ENCODE measurements at regions not wholly inside any gene's neighbourhood (a gene's known extent, or its start where the extent isn't known, plus 50 kb on each side); places are given as distances from the start of the nearest gene placed in this dataset.

DNA sequence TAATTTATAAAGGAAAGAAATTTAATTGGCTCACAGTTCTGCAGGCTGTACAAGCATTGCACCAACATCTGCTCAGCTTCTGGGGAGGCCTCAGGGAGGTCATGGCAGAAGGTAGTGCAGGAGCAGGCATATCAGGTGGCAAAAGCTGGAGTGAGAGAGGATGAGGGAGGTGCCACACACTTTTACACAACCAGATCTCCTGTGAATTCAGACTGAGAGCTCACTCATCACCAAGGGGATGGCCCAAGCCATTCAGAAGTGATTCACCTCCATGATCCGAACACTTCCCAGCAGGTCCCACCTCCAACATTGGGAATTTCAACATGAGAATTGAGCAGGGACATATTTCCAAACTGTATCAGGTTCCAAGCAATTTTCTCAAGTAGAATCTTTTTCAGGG lies 84.7 kb upstream of the BRINP1 start:
- TF ChIP-seq, protein P1, sequence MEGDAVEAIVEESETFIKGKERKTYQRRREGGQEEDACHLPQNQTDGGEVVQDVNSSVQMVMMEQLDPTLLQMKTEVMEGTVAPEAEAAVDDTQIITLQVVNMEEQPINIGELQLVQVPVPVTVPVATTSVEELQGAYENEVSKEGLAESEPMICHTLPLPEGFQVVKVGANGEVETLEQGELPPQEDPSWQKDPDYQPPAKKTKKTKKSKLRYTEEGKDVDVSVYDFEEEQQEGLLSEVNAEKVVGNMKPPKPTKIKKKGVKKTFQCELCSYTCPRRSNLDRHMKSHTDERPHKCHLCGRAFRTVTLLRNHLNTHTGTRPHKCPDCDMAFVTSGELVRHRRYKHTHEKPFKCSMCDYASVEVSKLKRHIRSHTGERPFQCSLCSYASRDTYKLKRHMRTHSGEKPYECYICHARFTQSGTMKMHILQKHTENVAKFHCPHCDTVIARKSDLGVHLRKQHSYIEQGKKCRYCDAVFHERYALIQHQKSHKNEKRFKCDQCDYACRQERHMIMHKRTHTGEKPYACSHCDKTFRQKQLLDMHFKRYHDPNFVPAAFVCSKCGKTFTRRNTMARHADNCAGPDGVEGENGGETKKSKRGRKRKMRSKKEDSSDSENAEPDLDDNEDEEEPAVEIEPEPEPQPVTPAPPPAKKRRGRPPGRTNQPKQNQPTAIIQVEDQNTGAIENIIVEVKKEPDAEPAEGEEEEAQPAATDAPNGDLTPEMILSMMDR (IDR thresholded peaks at IDR 0.05; ENCODE audit: borderline replicate concordance, control extremely low read depth, extremely low read depth, insufficient read depth, missing control alignments) = no peak
- in situ Hi-C loops (cut with MboI; ENCODE audit: low sequenced_read_pairs, unreplicated experiment) = no loop called here
- DNase-seq (ENCODE audit: low spot score) = no peak

DNA sequence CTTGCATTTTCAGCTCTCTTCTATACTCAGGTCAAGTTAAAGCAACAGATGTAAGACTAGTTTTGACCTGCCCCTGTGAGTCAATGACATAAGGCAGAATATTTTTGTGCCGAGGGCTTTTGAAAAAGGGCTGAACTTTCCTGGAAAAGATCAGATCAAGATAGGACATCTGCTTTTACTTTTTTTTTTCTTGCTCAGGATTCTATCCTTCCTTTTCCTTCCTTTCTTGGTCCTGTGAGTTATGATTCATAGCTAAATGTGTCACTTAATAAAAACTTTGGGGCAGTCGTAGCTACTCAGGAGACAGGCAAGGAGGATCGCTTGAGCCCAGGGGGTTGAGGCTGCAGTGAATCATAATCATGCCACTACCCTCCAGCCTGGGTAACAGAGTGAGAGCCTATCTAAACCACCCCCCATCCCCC lies 84.3 kb upstream of the BRINP1 start:
- in situ Hi-C loops (cut with MboI; ENCODE audit: low sequenced_read_pairs, unreplicated experiment) = no loop called here
- TF ChIP-seq, protein P1 (IDR thresholded peaks at IDR 0.05; ENCODE audit: borderline replicate concordance, control extremely low read depth, extremely low read depth, insufficient read depth, missing control alignments) = no peak
- DNase-seq (ENCODE audit: low spot score) = no peak

DNA sequence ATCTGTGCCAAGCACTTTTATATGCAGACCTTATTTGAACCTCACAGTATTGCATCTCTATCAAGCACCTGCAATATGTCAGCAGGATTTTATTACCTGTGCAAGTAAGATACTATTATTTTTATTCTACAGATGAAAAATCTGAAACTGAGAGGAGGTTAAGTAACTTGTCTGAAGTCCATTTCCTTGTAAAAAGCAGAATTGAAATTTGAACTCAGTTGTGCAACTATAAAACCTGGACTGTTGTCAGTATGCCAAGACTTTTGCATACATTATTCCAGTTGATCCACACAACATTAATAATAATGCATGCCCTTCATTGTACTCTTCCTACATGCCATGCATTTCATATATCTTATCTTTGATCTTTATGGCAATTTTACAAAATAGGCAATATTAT lies 82.2 kb upstream of the BRINP1 start:
- DNase-seq (ENCODE audit: low spot score) = no peak
- in situ Hi-C loops (cut with MboI; ENCODE audit: low sequenced_read_pairs, unreplicated experiment) = no loop called here
- TF ChIP-seq, protein P1 (IDR thresholded peaks at IDR 0.05; ENCODE audit: borderline replicate concordance, control extremely low read depth, extremely low read depth, insufficient read depth, missing control alignments) = no peak

DNA sequence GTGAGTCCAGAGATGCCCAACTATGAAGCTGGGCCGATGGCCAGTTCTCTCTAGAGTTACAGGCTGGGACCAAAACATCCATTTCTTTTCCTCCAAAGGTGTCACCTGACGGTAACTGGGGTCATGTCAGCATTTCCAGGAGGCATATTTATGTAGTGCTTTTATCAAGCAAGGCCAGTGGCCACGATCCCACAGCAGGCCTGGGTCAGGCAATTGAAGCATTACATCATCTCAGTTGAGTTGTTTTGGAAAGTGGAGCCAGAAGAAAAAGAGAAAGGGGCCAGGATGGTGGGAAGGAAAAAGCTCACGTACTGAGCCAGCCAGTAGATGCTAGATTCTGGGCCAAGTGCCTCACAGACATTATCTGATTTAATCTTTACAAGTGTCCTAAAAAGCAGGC lies 73.9 kb upstream of the BRINP1 start:
- in situ Hi-C loops (cut with MboI; ENCODE audit: low sequenced_read_pairs, unreplicated experiment) = no loop called here
- TF ChIP-seq, protein P1 (IDR thresholded peaks at IDR 0.05; ENCODE audit: borderline replicate concordance, control extremely low read depth, extremely low read depth, insufficient read depth, missing control alignments) = no peak

DNA sequence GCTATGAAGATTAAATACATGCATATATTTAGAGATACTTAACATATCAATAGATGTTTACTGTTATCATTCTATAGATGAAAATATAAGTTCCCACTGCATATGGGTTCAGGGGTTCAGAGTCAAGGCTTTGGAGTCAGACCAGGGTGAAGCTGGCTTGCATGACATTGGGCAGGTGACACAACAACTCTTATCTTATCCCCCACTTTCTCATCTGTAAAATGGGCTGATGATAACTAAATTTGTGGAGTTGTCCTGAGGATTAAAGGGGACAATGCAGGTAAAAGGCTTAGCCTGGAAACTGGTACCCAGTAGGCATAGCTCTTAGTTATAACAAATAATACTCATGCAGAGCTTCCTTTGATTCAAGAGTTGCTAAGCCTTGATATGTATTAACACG lies 72.6 kb upstream of the BRINP1 start:
- DNase-seq (ENCODE audit: low spot score) = no peak
- in situ Hi-C loops (cut with MboI; ENCODE audit: low sequenced_read_pairs, unreplicated experiment) = no loop called here
- TF ChIP-seq, protein P1 (IDR thresholded peaks at IDR 0.05; ENCODE audit: borderline replicate concordance, control extremely low read depth, extremely low read depth, insufficient read depth, missing control alignments) = no peak

More for the DNA sequence above, 73.9 kb upstream of the BRINP1 start:
- DNase-seq (ENCODE audit: low spot score) = no peak

DNA sequence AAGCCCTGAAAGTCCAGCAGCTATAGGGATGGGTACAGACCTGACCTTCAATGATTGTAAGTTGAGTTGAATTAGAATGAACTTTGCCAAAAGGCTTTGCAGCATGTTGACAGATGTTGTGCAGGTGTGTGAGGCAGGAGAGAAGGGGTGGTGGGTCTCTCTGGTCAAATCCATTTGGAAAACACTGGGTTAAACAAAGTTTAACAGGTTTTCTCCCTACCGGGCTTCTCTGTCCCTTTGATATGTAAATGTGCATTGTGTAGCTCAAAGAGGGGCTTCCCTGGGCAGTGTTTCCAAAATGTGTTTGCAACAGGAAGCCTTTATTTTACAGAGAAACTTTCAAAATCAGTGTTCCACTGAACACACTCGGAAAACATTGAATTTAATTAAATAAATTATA lies 72.1 kb upstream of the BRINP1 start:
- in situ Hi-C loops (cut with MboI; ENCODE audit: low sequenced_read_pairs, unreplicated experiment) = no loop called here
- TF ChIP-seq, protein P1 (IDR thresholded peaks at IDR 0.05; ENCODE audit: borderline replicate concordance, control extremely low read depth, extremely low read depth, insufficient read depth, missing control alignments) = no peak
- no peak for DNase-seq (ENCODE audit: low spot score)

DNA sequence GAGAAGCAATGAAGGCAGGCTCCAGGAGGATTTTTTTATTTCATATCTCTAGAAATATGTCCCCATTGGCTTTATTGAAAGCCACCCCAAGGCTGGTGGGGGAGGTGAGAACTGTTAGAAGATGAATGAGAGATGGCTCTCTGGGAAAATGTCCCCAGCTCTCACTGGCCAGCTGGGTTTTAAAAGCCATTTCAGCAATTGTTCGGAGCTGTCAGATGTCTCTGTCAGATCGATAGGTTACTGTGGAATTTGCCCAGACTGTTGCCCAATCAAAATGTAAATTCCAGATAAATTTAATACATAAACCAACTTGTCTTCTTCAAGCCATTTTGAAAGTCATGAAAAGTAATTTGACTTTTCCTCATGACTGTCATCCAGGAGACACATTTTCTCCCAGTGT lies 67.0 kb upstream of the BRINP1 start:
- no peak for DNase-seq (ENCODE audit: low spot score)
- TF ChIP-seq, protein P1 (IDR thresholded peaks at IDR 0.05; ENCODE audit: borderline replicate concordance, control extremely low read depth, extremely low read depth, insufficient read depth, missing control alignments) = no peak
- in situ Hi-C loops (cut with MboI; ENCODE audit: low sequenced_read_pairs, unreplicated experiment) = no loop called here
